Mesendoderm (in vitro differentiated cells): ENCODE measurements at regions not wholly inside any gene's neighbourhood (a gene's known extent, or its start where the extent isn't known, plus 50 kb on each side); places are given as distances from the start of the nearest gene placed in this dataset.

ENCODE experiments used
- DNase-seq: peaks from one replicate; pipeline ENCODE4 v3.0.0; 2013
- H2AK5ac ChIP-seq: 2 replicates; pipeline ENCODE4 v1.6.1; 2013; ENCODE audit warnings: low read length, inconsistent platforms
- H2BK120ac ChIP-seq: 2 replicates; pipeline ENCODE4 v1.6.1; 2013; ENCODE audit warnings: low read depth, mild to moderate bottlenecking, low read length, moderate library complexity, mixed read lengths
- H2BK15ac ChIP-seq: replicated peaks from 2 replicates; pipeline ENCODE4 v1.6.1; 2013; ENCODE audit warnings: low read depth, mild to moderate bottlenecking, moderate library complexity
- H2BK5ac ChIP-seq: 2 replicates; pipeline ENCODE4 v1.6.1; 2013; ENCODE audit warnings: low read length, inconsistent platforms
- H3K18ac ChIP-seq: 2 replicates; pipeline ENCODE4 v1.6.1; 2013; ENCODE audit warnings: mild to moderate bottlenecking, low read length, mixed read lengths
- H3K23ac ChIP-seq: one replicate; pipeline ENCODE4 v1.6.1; 2013; ENCODE audit warnings: low read length
- H3K27ac ChIP-seq: 2 replicates; pipeline ENCODE4 v1.5.1; 2013; ENCODE audit warnings: low read depth, mild to moderate bottlenecking, inconsistent platforms, low read length, moderate library complexity
- H3K27me3 ChIP-seq: 2 replicates; pipeline ENCODE4 v1.6.1; 2013; ENCODE audit warnings: low read length, control low read depth, mild to moderate bottlenecking, inconsistent platforms; ENCODE audit not compliant: insufficient read depth, poor library complexity
- H3K36me3 ChIP-seq: 2 replicates; pipeline ENCODE4 v1.6.1; 2013; ENCODE audit warnings: low read length, inconsistent platforms; ENCODE audit not compliant: control insufficient read depth, insufficient read depth
- H3K4ac ChIP-seq: one replicate; pipeline ENCODE4 v1.6.1; 2013; ENCODE audit warnings: low read depth, mild to moderate bottlenecking, low read length, moderate library complexity
- H3K4me1 ChIP-seq: 2 replicates; pipeline ENCODE4 v1.6.1; 2013; ENCODE audit warnings: low read depth, low read length, inconsistent platforms; ENCODE audit not compliant: control insufficient read depth
- H3K4me2 ChIP-seq: 2 replicates; pipeline ENCODE4 v1.6.1; 2013; ENCODE audit warnings: low read length
- H3K4me3 ChIP-seq: 2 replicates; pipeline ENCODE4 v1.5.1; 2013; ENCODE audit warnings: mild to moderate bottlenecking, low read length
- H3K56ac ChIP-seq: one replicate; pipeline ENCODE4 v1.6.1; 2013; ENCODE audit warnings: low read length
- H3K79me1 ChIP-seq: 2 replicates; pipeline ENCODE4 v1.6.1; 2013; ENCODE audit warnings: low read length, inconsistent platforms
- H3K79me2 ChIP-seq: 2 replicates; pipeline ENCODE4 v1.6.1; 2013; ENCODE audit warnings: mild to moderate bottlenecking, low read length; ENCODE audit not compliant: control insufficient read depth, insufficient read depth
- H3K9ac ChIP-seq: 2 replicates; pipeline ENCODE4 v1.6.1; 2013; ENCODE audit warnings: low read length, inconsistent platforms
- H4K5ac ChIP-seq: one replicate; pipeline ENCODE4 v1.6.1; 2013; ENCODE audit warnings: low read length
- H4K8ac ChIP-seq: one replicate; pipeline ENCODE4 v1.6.1; 2013; ENCODE audit warnings: low read depth, mild to moderate bottlenecking, control low read depth, low read length, moderate library complexity
- WGBS: extraction: QIAGEN DNeasy Blood & Tissue Kit; methylation state at CpG from one replicate; pipeline ENCODE4 v1.1.7; 2013; ENCODE audit warnings: low lambda C conversion rate, missing lambda C conversion rate; ENCODE audit not compliant: insufficient coverage; ENCODE audit errors: extremely low coverage; 5-methylcytosine and 5-hydroxymethylcytosine counted together

DNA sequence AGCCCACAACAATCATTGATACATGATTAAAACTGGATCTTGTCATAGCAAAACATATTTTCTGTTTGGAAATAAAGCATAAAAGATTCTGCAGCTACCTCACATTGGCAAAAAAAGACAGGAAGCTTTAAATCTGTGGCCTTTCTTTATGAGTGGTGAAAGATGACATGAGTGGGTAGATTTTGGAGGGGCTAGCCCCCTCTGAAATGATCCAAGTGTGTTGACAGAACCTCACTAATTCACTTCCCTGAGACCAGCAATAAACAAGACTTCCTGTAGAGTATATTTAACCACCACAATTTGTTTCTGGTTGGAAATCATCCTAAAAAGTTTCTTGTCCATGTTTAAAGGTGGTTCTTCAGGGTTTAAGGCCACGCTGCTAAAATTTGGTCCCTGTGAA is 530.8 kb downstream of the SPATA31D1 start:
- H3K4me1 ChIP-seq: no peaks in the 10 kb centered on the region
- no peak overlapping the region for H3K56ac ChIP-seq
- H3K18ac ChIP-seq: no peak overlapping the region
- no peak overlapping the region for H3K4me3 ChIP-seq
- H3K4ac ChIP-seq: no peak overlapping the region
- H3K79me2 ChIP-seq: no peaks in the 10 kb centered on the region
- H2BK120ac ChIP-seq: no peak overlapping the region
- H3K23ac ChIP-seq: no peak overlapping the region
- H3K79me1 ChIP-seq: no peaks in the 10 kb centered on the region
- no CpG with 5 or more reads among the region's 1 CpG for WGBS
- no peak overlapping the region for H4K8ac ChIP-seq
- no peak overlapping the region for H3K9ac ChIP-seq
- no peak overlapping the region for H2AK5ac ChIP-seq
- H3K4me2 ChIP-seq: no peak overlapping the region
- H2BK15ac ChIP-seq: no peak overlapping the region
- no peaks in the 10 kb centered on the region for H3K36me3 ChIP-seq
- no peak for DNase-seq
- no peak overlapping the region for H3K27ac ChIP-seq
- no peak overlapping the region for H4K5ac ChIP-seq
- H2BK5ac ChIP-seq: no peak overlapping the region
- no peaks in the 10 kb centered on the region for H3K27me3 ChIP-seq

DNA sequence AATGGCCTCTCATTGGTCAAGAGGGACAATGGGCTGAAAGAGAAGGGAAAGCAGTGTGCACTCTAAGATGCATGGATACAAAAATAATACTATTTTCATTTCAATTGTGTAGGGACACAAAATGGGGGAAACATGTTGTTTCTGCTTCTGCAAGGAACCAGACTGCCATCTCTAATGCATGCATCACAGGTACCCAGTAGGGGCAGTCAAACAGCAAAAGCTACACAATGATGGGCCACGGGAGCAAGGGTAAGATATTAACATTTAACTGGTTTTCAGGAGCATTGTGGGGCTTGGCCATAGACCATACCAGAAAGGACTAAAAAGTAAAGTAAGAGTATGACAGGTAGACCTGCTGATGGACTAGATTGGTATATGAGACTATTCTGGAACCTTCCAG is 535.8 kb downstream of the SPATA31D1 start:
- H3K4ac ChIP-seq: no peak overlapping the region
- no peak overlapping the region for H4K8ac ChIP-seq
- H3K27ac ChIP-seq: no peak overlapping the region
- no peaks in the 10 kb centered on the region for H3K36me3 ChIP-seq
- no peak overlapping the region for H3K56ac ChIP-seq
- H4K5ac ChIP-seq: no peak overlapping the region
- no peak overlapping the region for H2BK5ac ChIP-seq
- H3K23ac ChIP-seq: no peak overlapping the region
- H3K27me3 ChIP-seq: no peaks in the 10 kb centered on the region
- DNase-seq: peak; percentile 8
- no peak overlapping the region for H2BK120ac ChIP-seq
- H3K18ac ChIP-seq: no peak overlapping the region
- WGBS: no CpG with 5 or more reads among the region's 1 CpG
- H3K79me1 ChIP-seq: no peaks in the 10 kb centered on the region
- H3K4me2 ChIP-seq: no peak overlapping the region
- no peak overlapping the region for H3K4me3 ChIP-seq
- H3K4me1 ChIP-seq: no peaks in the 10 kb centered on the region
- H3K9ac ChIP-seq: no peak overlapping the region
- H3K79me2 ChIP-seq: no peaks in the 10 kb centered on the region
- no peak overlapping the region for H2AK5ac ChIP-seq
- no peak overlapping the region for H2BK15ac ChIP-seq

DNA sequence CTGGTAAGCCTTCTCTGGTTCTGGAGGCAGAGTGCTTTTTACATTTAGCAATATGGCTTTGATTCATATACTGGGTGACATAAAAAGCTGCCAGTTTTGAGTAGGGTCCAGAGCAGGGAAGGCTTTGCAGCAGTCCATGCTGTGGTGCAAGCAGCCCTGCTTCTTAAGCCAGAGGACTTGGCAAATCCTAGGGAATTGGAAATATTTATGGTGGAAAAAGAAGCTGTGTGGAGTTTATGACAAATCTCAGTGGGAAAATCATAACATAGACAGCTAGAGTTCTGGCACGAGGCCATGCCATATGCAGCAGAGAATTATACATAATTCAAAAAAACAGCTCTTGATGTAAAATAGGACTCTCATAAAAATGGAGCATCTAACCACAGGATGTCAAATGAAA is 536.4 kb downstream of the RASEF start:
- Histone ChIP-seq H3K4me1 (no peaks in the 10 kb centered on the region), H3K4me3 (no peak overlapping the region), H3K79me2 (no peaks in the 10 kb centered on the region), H2BK120ac (no peak overlapping the region), H3K27ac (no peak overlapping the region), H3K4ac (no peak overlapping the region), H3K4me2 (no peak overlapping the region), H3K56ac (no peak overlapping the region), H2BK15ac (no peak overlapping the region), H4K8ac (no peak overlapping the region), H2BK5ac (no peak overlapping the region), H4K5ac (no peak overlapping the region), H3K9ac (no peak overlapping the region), H2AK5ac (no peak overlapping the region), H3K18ac (no peak overlapping the region), H3K36me3 (no peaks in the 10 kb centered on the region), H3K27me3 (no peaks in the 10 kb centered on the region), H3K23ac (no peak overlapping the region), H3K79me1 (no peaks in the 10 kb centered on the region)
- no peak for DNase-seq
- WGBS: no CpG with 5 or more reads among the region's 1 CpG

DNA sequence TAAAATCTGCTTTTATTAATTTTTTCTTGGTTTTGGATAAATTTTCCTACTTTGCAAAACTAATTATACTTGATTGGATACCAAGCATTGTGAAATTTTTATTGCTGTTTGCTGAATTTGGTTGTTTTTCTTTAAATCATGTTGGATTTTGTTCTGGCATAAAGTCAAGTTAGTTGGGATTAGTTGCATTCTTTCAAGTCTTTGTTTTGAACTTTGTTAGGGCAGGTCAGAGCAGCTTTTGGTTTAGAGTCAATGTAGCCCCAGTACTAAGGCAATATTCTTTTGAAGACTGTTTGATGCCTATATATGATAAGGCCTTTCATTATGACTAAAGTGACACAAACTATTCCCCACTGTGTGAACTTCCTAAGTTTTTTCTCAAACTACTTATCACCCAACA is 531.1 kb downstream of the RASEF start:
- peak; percentile 35 for DNase-seq
- Histone ChIP-seq H3K4me1 (no peaks in the 10 kb centered on the region), H4K8ac (no peak overlapping the region), H3K4ac (no peak overlapping the region), H3K27me3 (no peaks in the 10 kb centered on the region), H3K4me3 (no peak overlapping the region), H3K9ac (no peak overlapping the region), H3K4me2 (no peak overlapping the region), H2BK120ac (no peak overlapping the region), H2BK15ac (no peak overlapping the region), H3K36me3 (no peaks in the 10 kb centered on the region), H2AK5ac (no peak overlapping the region), H3K18ac (no peak overlapping the region), H3K23ac (no peak overlapping the region), H3K56ac (no peak overlapping the region), H4K5ac (no peak overlapping the region), H3K79me2 (no peaks in the 10 kb centered on the region), H3K79me1 (no peaks in the 10 kb centered on the region), H3K27ac (no peak overlapping the region), H2BK5ac (no peak overlapping the region)

DNA sequence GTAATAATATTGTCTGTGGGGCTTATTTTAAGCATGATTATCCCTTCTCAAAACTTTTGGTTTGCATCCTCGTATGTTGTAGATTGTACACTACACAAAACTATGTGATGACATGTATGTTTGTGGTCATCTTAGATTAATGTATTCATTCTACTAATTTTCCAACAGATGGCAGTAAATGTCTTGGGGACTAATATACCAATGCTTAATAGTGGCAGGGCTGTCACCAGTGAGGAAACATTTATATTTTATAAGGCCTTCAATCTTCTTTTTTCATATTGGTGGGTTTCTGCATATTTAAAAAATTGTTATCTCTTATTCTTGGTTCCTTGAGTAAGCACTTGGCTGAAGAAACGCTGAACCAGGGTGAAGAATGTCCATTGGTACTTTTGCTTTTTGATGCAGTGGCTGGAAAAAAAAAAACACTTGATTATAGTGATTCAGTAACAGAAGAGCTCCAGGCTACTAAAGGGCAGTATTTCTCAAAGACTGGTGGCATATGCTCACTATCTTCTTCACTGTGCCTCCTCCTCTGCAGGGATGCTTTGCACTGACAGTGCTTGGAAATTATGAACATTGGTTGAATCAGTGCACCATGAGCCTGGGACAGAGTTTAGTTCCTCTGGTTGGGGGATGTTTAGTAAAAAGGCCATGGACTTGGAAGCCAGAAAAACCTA is 530.3 kb downstream of the RASEF start:
- no peak overlapping the region for H2BK120ac ChIP-seq
- H3K4me1 ChIP-seq: no peaks in the 10 kb centered on the region
- H3K4ac ChIP-seq: no peak overlapping the region
- no peak overlapping the region for H3K18ac ChIP-seq
- no peak overlapping the region for H3K27ac ChIP-seq
- H3K4me2 ChIP-seq: no peak overlapping the region
- H2BK15ac ChIP-seq: no peak overlapping the region
- no peak for DNase-seq
- H2AK5ac ChIP-seq: no peak overlapping the region
- H2BK5ac ChIP-seq: no peak overlapping the region
- no peak overlapping the region for H3K4me3 ChIP-seq
- H3K79me2 ChIP-seq: no peaks in the 10 kb centered on the region
- no CpG with 5 or more reads among the region's 2 CpGs for WGBS
- no peak overlapping the region for H3K56ac ChIP-seq
- no peaks in the 10 kb centered on the region for H3K79me1 ChIP-seq
- H3K9ac ChIP-seq: no peak overlapping the region
- H3K23ac ChIP-seq: no peak overlapping the region
- H3K36me3 ChIP-seq: no peaks in the 10 kb centered on the region
- no peaks in the 10 kb centered on the region for H3K27me3 ChIP-seq
- no peak overlapping the region for H4K5ac ChIP-seq
- H4K8ac ChIP-seq: no peak overlapping the region

DNA sequence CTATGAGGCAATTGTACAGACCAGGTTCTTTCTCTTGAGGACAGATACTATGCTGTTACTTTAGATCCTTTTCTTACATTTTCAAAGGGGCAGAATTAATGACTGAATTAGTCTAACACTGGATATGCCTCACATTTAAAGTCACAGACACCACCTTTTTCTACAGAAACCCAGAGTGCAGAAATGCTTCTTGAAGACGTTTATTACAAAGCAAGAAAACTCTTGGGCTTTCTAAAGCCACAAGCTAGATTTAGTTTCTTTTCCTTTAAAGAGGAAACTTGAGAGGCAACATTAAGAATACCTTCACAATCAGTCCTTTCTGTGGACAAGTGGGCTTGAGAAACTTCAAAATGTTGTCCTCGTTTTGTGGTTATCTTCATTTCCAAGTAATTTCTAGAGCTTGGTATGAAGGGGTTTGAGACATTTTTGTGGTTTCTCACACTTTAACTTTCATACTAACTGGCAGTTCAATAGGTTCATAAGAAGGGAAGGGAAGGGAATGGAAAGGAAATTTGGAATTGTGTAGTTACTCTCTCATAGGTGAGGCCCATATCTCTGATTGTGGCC is 527.4 kb downstream of the RASEF start:
- H3K79me2 ChIP-seq: no peaks in the 10 kb centered on the region
- H3K4me3 ChIP-seq: no peak overlapping the region
- H3K4me2 ChIP-seq: no peak overlapping the region
- H2BK120ac ChIP-seq: no peak overlapping the region
- no peak overlapping the region for H3K27ac ChIP-seq
- DNase-seq: no peak
- H3K56ac ChIP-seq: no peak overlapping the region
- no peak overlapping the region for H3K9ac ChIP-seq
- no CpG with 5 or more reads among the region's 2 CpGs for WGBS
- no peak overlapping the region for H3K4ac ChIP-seq
- H4K5ac ChIP-seq: no peak overlapping the region
- H4K8ac ChIP-seq: no peak overlapping the region
- H3K79me1 ChIP-seq: no peaks in the 10 kb centered on the region
- H3K18ac ChIP-seq: no peak overlapping the region
- H2BK5ac ChIP-seq: no peak overlapping the region
- no peaks in the 10 kb centered on the region for H3K4me1 ChIP-seq
- H3K23ac ChIP-seq: no peak overlapping the region
- no peak overlapping the region for H2AK5ac ChIP-seq
- no peaks in the 10 kb centered on the region for H3K36me3 ChIP-seq
- no peak overlapping the region for H2BK15ac ChIP-seq
- no peaks in the 10 kb centered on the region for H3K27me3 ChIP-seq
